Sciatic nerve (tissue), 2 donors: ENCODE measurements at regions not wholly inside any gene's neighbourhood (a gene's known extent, or its start where the extent isn't known, plus 50 kb on each side); places are given as distances from the start of the nearest gene placed in this dataset.
"Not testable (repeated sequence)": the region's sequence is repeated elsewhere in the genome, so short reads cannot be mapped to it uniquely, and the experiment has no call there.

Source experiments
- ATAC-seq: fragments of 200-7000 bp; cut with Tn5 transposase; one replicate; pipeline ENCODE4 v1.9.1; 2020; ENCODE audit warnings: mild to moderate bottlenecking, moderate library complexity
- DNase-seq: peaks from one replicate; pipeline ENCODE4 v3.0.0-alpha.2; 2020; ENCODE audit warnings: low spot score
- intact Hi-C: fragments of 100-400 bp; cut with DNase I; formaldehyde crosslinking; loops from one replicate; pipeline ENCODE4 v1.14.2; 2022
- donor health status: DM: no; HTN: no; CAD: no.
- donor health status: DM: no; HTN: no; CAD: no.

- ATAC-seq, intact Hi-C loops, DNase-seq: not testable (repeated sequence)
Observed at GRCh38 chr2:91559886-91560614, 2868.6 kb downstream of the RPIA start.

GRCh38 chr2:91562184-91562583, 2870.7 kb downstream of the RPIA start:
- intact Hi-C loops, ATAC-seq, DNase-seq: not testable (repeated sequence)

GRCh38 chr2:91564700-91565099, 2873.2 kb downstream of the RPIA start:
- intact Hi-C loops, DNase-seq, ATAC-seq: not testable (repeated sequence)

- intact Hi-C loops, DNase-seq, ATAC-seq: not testable (repeated sequence)
Observed at GRCh38 chr2:91565689-91566430, 2874.4 kb downstream of the RPIA start.

- DNase-seq, ATAC-seq, intact Hi-C loops: not testable (repeated sequence)
Observed at GRCh38 chr2:91566611-91567010, 2875.1 kb downstream of the RPIA start.

GRCh38 chr2:91567546-91568335, 2876.3 kb downstream of the RPIA start:
- ATAC-seq, DNase-seq, intact Hi-C loops: not testable (repeated sequence)

GRCh38 chr2:91568391-91569338, 2877.2 kb downstream of the RPIA start:
- ATAC-seq, intact Hi-C loops, DNase-seq: not testable (repeated sequence)

GRCh38 chr2:91571239-91571923, 2879.9 kb downstream of the RPIA start:
- DNase-seq, intact Hi-C loops, ATAC-seq: not testable (repeated sequence)

- intact Hi-C loops: not testable (repeated sequence)
Observed at GRCh38 chr2:91573018-91573417, 2881.5 kb downstream of the RPIA start.

GRCh38 chr2:91573755-91574154, 2882.3 kb downstream of the RPIA start:
- DNase-seq, intact Hi-C loops, ATAC-seq: not testable (repeated sequence)

More at GRCh38 chr2:91573018-91573417, 2881.5 kb downstream of the RPIA start:
- not testable (repeated sequence) for DNase-seq, ATAC-seq

GRCh38 chr2:91574255-91574654, 2882.8 kb downstream of the RPIA start:
- ATAC-seq, intact Hi-C loops, DNase-seq: not testable (repeated sequence)

- not testable (repeated sequence) for ATAC-seq
Observed at GRCh38 chr2:91575701-91576100, 2884.2 kb downstream of the RPIA start.

GRCh38 chr2:91577406-91577805, 2885.9 kb downstream of the RPIA start:
- intact Hi-C loops, DNase-seq, ATAC-seq: not testable (repeated sequence)

More at GRCh38 chr2:91575701-91576100, 2884.2 kb downstream of the RPIA start:
- DNase-seq, intact Hi-C loops: not testable (repeated sequence)

- DNase-seq, ATAC-seq, intact Hi-C loops: not testable (repeated sequence)
Observed at GRCh38 chr2:91578678-91579077, 2887.2 kb downstream of the RPIA start.

GRCh38 chr2:91579555-91579954, 2888.1 kb downstream of the RPIA start:
- ATAC-seq, DNase-seq, intact Hi-C loops: not testable (repeated sequence)

GRCh38 chr2:91580043-91580442, 2888.6 kb downstream of the RPIA start:
- ATAC-seq, DNase-seq, intact Hi-C loops: not testable (repeated sequence)

GRCh38 chr2:91587098-91587497, 2895.6 kb downstream of the RPIA start:
- intact Hi-C loops, DNase-seq, ATAC-seq: not testable (repeated sequence)
